HG03521 (cell line): ENCODE measurements at regions not wholly inside any gene's neighbourhood (a gene's known extent, or its start where the extent isn't known, plus 50 kb on each side); places are given as distances from the start of the nearest gene placed in this dataset.

Source experiments
- ATAC-seq: cut with Tn5 transposase; IDR thresholded peaks from one replicate; pipeline ENCODE4 v1.9.1; 2021; ENCODE audit warnings: mild to moderate bottlenecking, moderate library complexity; ENCODE audit not compliant: unreplicated experiment

GRCh38 chr10:89887406-89887805 lies 186.0 kb downstream of the KIF20B start:
- peak; percentile 37 for ATAC-seq

GRCh38 chr10:89887830-89888229 lies 186.4 kb downstream of the KIF20B start:
- peak; percentile 73 for ATAC-seq

GRCh38 chr10:89888321-89889070 lies 187.1 kb downstream of the KIF20B start:
- peak; percentile 51 for ATAC-seq

GRCh38 chr10:89889606-89890005 lies 188.2 kb downstream of the KIF20B start:
- ATAC-seq, result no peak

- ATAC-seq, result no peak
These were observed 189.7 kb downstream of the KIF20B start for GRCh38 chr10:89891006-89891535.

GRCh38 chr10:89894051-89894450 lies 192.7 kb downstream of the KIF20B start:
- no peak for ATAC-seq

GRCh38 chr10:89900554-89900953 lies 199.2 kb downstream of the KIF20B start:
- ATAC-seq, result no peak

GRCh38 chr10:89901895-89902294 lies 200.5 kb downstream of the KIF20B start:
- ATAC-seq, result no peak

GRCh38 chr10:89904755-89905154 lies 203.4 kb downstream of the KIF20B start:
- no peak for ATAC-seq

GRCh38 chr10:89909752-89910151 lies 208.4 kb downstream of the KIF20B start:
- no peak for ATAC-seq

GRCh38 chr10:89915021-89915420 lies 213.6 kb downstream of the KIF20B start:
- no peak for ATAC-seq

- ATAC-seq, result no peak
These were observed 214.6 kb downstream of the KIF20B start for GRCh38 chr10:89915968-89916367.

- ATAC-seq, result no peak
These were observed 215.3 kb downstream of the KIF20B start for GRCh38 chr10:89916468-89917215.

GRCh38 chr10:89921403-89921802 lies 220.0 kb downstream of the KIF20B start:
- no peak for ATAC-seq

- ATAC-seq, result no peak
These were observed 222.3 kb downstream of the KIF20B start for GRCh38 chr10:89923661-89924060.

- ATAC-seq, result no peak
These were observed 222.9 kb downstream of the KIF20B start for GRCh38 chr10:89924261-89924660.

GRCh38 chr10:89926736-89927135 lies 225.3 kb downstream of the KIF20B start:
- no peak for ATAC-seq

GRCh38 chr10:89929282-89930026 lies 228.1 kb downstream of the KIF20B start:
- ATAC-seq, result no peak

- no peak for ATAC-seq
These were observed 236.1 kb downstream of the KIF20B start for GRCh38 chr10:89937494-89937893.

GRCh38 chr10:89940076-89940475 lies 238.7 kb downstream of the KIF20B start:
- no peak for ATAC-seq

GRCh38 chr10:89942217-89942616 lies 240.8 kb downstream of the KIF20B start:
- no peak for ATAC-seq
